Tibial nerve (tissue), 4 donors: ENCODE measurements at regions not wholly inside any gene's neighbourhood (a gene's known extent, or its start where the extent isn't known, plus 50 kb on each side); places are given as distances from the start of the nearest gene placed in this dataset.

Experiments used
- CTCF ChIP-seq, 5 experiments: fragments of 200-600 bp in 3 of 5; fragments of 450-650 bp in 2 of 5; sonication (generic) in 3 of 5; IDR thresholded peaks; one replicate each; pipeline ENCODE4 v1.5.1; 2016 to 2019; ENCODE audit warnings: antibody characterized with exemption in 5 of 5, mild to moderate bottlenecking in 3 of 5, moderate library complexity in 2 of 5
- EP300 ChIP-seq, 2 donors: sonication (generic); formaldehyde crosslinking; IDR thresholded peaks; one replicate each; pipeline ENCODE4 v1.6.1; 2017; ENCODE audit warnings: antibody characterized with exemption in 2 of 2, mild to moderate bottlenecking in 1 of 2
- POLR2A ChIP-seq, 2 donors: fragments of 450-650 bp; IDR thresholded peaks; one replicate each; pipeline ENCODE4 v1.6.1; 2017; ENCODE audit warnings: antibody characterized with exemption in 2 of 2, mild to moderate bottlenecking in 2 of 2, moderate library complexity in 2 of 2

- TF ChIP-seq CTCF (IDR thresholded peaks at IDR 0.05) (no peak), EP300 (IDR thresholded peaks at IDR 0.05) (no peak), POLR2A (IDR thresholded peaks at IDR 0.05) (no peak)
Observed at GRCh38 chr12:47422611-47423010, 283.2 kb downstream of the RPAP3 start.
